HCT116 (cell line): ENCODE measurements at regions not wholly inside any gene's neighbourhood (a gene's known extent, or its start where the extent isn't known, plus 50 kb on each side); places are given as distances from the start of the nearest gene placed in this dataset.

ENCODE experiments used
- ATAC-seq: fragments of 200-7000 bp; cut with Tn5 transposase; 2 replicates; pipeline ENCODE4 v1.9.1; 2020; ENCODE audit warnings: mild to moderate bottlenecking, moderate library complexity
- BruUV-seq: library from RNA; stranded (reverse); fragments of 400-500 nt; replicated peaks from 2 replicates; lab custom pipeline; 2021; lab: Mats Ljungman, UMichigan
- CTCF ChIA-PET: fragments of 300-600 bp; sonication (Branson Sonifier 250); formaldehyde crosslinking; loops from one replicate; lab custom pipeline; 2021; ENCODE audit warnings: antibody characterized with exemption; lab: Charles Lee
- POLR2A ChIA-PET: fragments of 300-600, 350-600 bp; sonication (Branson Sonifier 250); formaldehyde crosslinking; loops from one replicate; lab custom pipeline; 2021; ENCODE audit warnings: antibody characterized with exemption; lab: Charles Lee
- RAD21 ChIA-PET, 2 experiments: fragments of 300-600 bp; sonication (Branson Sonifier 250); formaldehyde crosslinking; loops; one replicate each; lab custom pipeline; 2023; ENCODE audit warnings: low total read pairs in 2 of 2; ENCODE audit not compliant: uncharacterized antibody in 2 of 2, unreplicated experiment in 2 of 2, low non-redundant PET in 1 of 2; lab: Charles Lee
- DNase-seq: peaks from one replicate; pipeline ENCODE4 v3.0.0-alpha.2; 2010; ENCODE audit warnings: low read depth, low spot score
- H2AFZ ChIP-seq: fragments of 200-600 bp; shearing (Covaris generic), sonication (generic); 2 replicates; pipeline ENCODE4 v1.6.1; 2017; ENCODE audit warnings: low read depth, mixed run types, mixed read lengths, antibody characterized with exemption, low read length; ENCODE audit not compliant: poor library complexity, severe bottlenecking
- H3K27ac ChIP-seq: 2 replicates; pipeline ENCODE4 v1.5.1; 2012; ENCODE audit warnings: low read depth, low read length
- H3K27me3 ChIP-seq: fragments of 200-600 bp; sonication (generic); 2 replicates; pipeline ENCODE4 v1.6.1; 2016; ENCODE audit warnings: mixed run types, low read length, mixed read lengths; ENCODE audit not compliant: insufficient read depth
- H3K36me3 ChIP-seq, 2 experiments: fragments of 200-500 bp in 1 of 2; fragments of 200-600 bp in 1 of 2; sonication (Bioruptor generic) in 1 of 2; sonication (generic) in 1 of 2; 2 replicates each; pipeline versions ENCODE4 v1.5.1 to v1.6.1; 2014 to 2016; ENCODE audit warnings: low read length in 2 of 2, inconsistent platforms in 1 of 2, mixed read lengths in 1 of 2, mixed run types in 1 of 2; ENCODE audit not compliant: insufficient read depth in 2 of 2, control insufficient read depth in 1 of 2
- H3K4me1 ChIP-seq, 2 experiments: fragments of 200-600 bp in 1 of 2; sonication (generic) in 1 of 2; 2 replicates each; pipeline versions ENCODE4 v1.5.1 to v1.6.1; 2012 to 2017; ENCODE audit warnings: low read length in 2 of 2, inconsistent platforms in 1 of 2, mild to moderate bottlenecking in 1 of 2, mixed read lengths in 1 of 2, mixed run types in 1 of 2, moderate library complexity in 1 of 2; ENCODE audit not compliant: insufficient read depth in 2 of 2, control insufficient read depth in 1 of 2
- H3K4me2 ChIP-seq: fragments of 200-600 bp; sonication (generic); 2 replicates; pipeline ENCODE4 v1.6.1; 2017; ENCODE audit warnings: mixed run types, low read length, mixed read lengths
- H3K4me3 ChIP-seq, 2 experiments: fragments of 200-600 bp in 1 of 2; sonication (generic) in 1 of 2; replicated peaks in 1 of 2; 2 replicates each; pipeline ENCODE4 v1.5.1; 2011 to 2016; ENCODE audit warnings: low read length in 2 of 2, control low read depth in 1 of 2, low read depth in 1 of 2, mild to moderate bottlenecking in 1 of 2, mixed read lengths in 1 of 2, mixed run types in 1 of 2
- H3K79me2 ChIP-seq: fragments of 200-600 bp; sonication (generic); 2 replicates; pipeline ENCODE4 v1.6.1; 2017; ENCODE audit warnings: mild to moderate bottlenecking, mixed run types, low read length, moderate library complexity, mixed read lengths; ENCODE audit not compliant: insufficient read depth
- H3K9ac ChIP-seq: fragments of 200-600 bp; sonication (generic); 2 replicates; pipeline ENCODE4 v1.6.1; 2016; ENCODE audit warnings: low read length, mixed read lengths
- H3K9me2 ChIP-seq: fragments of 200-600 bp; sonication (generic), shearing (Covaris generic); 2 replicates; pipeline ENCODE4 v1.6.1; 2017; ENCODE audit warnings: mixed run types, mild to moderate bottlenecking, moderate library complexity; ENCODE audit not compliant: insufficient read depth
- H3K9me3 ChIP-seq, 2 experiments: fragments of 200-500 bp in 1 of 2; fragments of 200-600 bp in 1 of 2; sonication (Bioruptor generic) in 1 of 2; sonication (generic) in 1 of 2; 2 replicates each; pipeline ENCODE4 v1.6.1; 2014 to 2017; ENCODE audit warnings: low read length in 2 of 2, mixed read lengths in 2 of 2, inconsistent platforms in 1 of 2, low read depth in 1 of 2, mild to moderate bottlenecking in 1 of 2, mixed run types in 1 of 2, moderate library complexity in 1 of 2; ENCODE audit not compliant: control insufficient read depth in 1 of 2, insufficient read depth in 1 of 2
- H4K20me1 ChIP-seq: fragments of 200-600 bp; sonication (generic), shearing (Covaris generic); 2 replicates; pipeline ENCODE4 v1.6.1; 2017; ENCODE audit warnings: mixed run types, mild to moderate bottlenecking, moderate library complexity; ENCODE audit not compliant: insufficient read depth
- ATF3 ChIP-seq: IDR thresholded peaks from 2 replicates; pipeline ENCODE4 v1.6.1; 2012
- CBX3 ChIP-seq: IDR thresholded peaks from 2 replicates; pipeline ENCODE4 v1.6.1; 2012; ENCODE audit warnings: low read depth
- CTCF ChIP-seq, 3 experiments: fragments of 200-600 bp in 1 of 3; sonication (generic) in 1 of 3; IDR thresholded peaks in 2 of 3; conservative IDR thresholded peaks in 1 of 3; 2 replicates each; pipeline ENCODE4 v1.5.1; 2012 to 2017; ENCODE audit warnings: low read depth in 2 of 3, low read length in 2 of 3, antibody characterized with exemption in 1 of 3, borderline replicate concordance in 1 of 3, control low read depth in 1 of 3, mild to moderate bottlenecking in 1 of 3, mixed read lengths in 1 of 3, mixed run types in 1 of 3, moderate library complexity in 1 of 3; ENCODE audit not compliant: insufficient read depth in 1 of 3
- EGR1 ChIP-seq: IDR thresholded peaks from 2 replicates; pipeline ENCODE4 v1.6.1; 2012; ENCODE audit warnings: low read depth
- ELF1 ChIP-seq: IDR thresholded peaks from 2 replicates; pipeline ENCODE4 v1.6.1; 2012; ENCODE audit warnings: low read depth, borderline replicate concordance
- EZH2 ChIP-seq: fragments of 200-600 bp; sonication (generic); IDR thresholded peaks from 2 replicates; pipeline ENCODE4 v1.6.1; 2017; ENCODE audit warnings: antibody characterized with exemption, mixed run types
- EZH2phosphoT487 ChIP-seq: fragments of 200-600 bp; IDR thresholded peaks from 2 replicates; pipeline ENCODE4 v1.6.1; 2018; ENCODE audit warnings: antibody characterized with exemption, borderline replicate concordance
- FOSL1 ChIP-seq: IDR thresholded peaks from 2 replicates; pipeline ENCODE4 v1.6.1; 2012; ENCODE audit warnings: low read depth
- JUND ChIP-seq: IDR thresholded peaks from 2 replicates; pipeline ENCODE4 v1.6.1; 2012
- MAX ChIP-seq: IDR thresholded peaks from 2 replicates; pipeline ENCODE4 v1.6.1; 2012
- POLR2A ChIP-seq: IDR thresholded peaks from 2 replicates; pipeline ENCODE4 v1.7.0; 2011; ENCODE audit warnings: borderline replicate concordance; ENCODE audit not compliant: insufficient read depth, insufficient read length; ENCODE audit errors: extremely low read depth
- RAD21 ChIP-seq: IDR thresholded peaks from 2 replicates; pipeline ENCODE4 v1.6.1; 2012; ENCODE audit warnings: low read depth, mild to moderate bottlenecking
- REST ChIP-seq: IDR thresholded peaks from 2 replicates; pipeline ENCODE4 v1.6.1; 2012; ENCODE audit warnings: low read depth
- TCF7L2 ChIP-seq: IDR thresholded peaks from 2 replicates; pipeline ENCODE4 v1.7.0; 2011; ENCODE audit warnings: borderline replicate concordance, inconsistent platforms; ENCODE audit not compliant: insufficient read depth, insufficient read length; ENCODE audit errors: extremely low read depth
- ZBTB33 ChIP-seq: IDR thresholded peaks from 2 replicates; pipeline ENCODE4 v1.6.1; 2011; ENCODE audit warnings: mild to moderate bottlenecking, low read length, moderate library complexity; ENCODE audit not compliant: insufficient replicate concordance; ENCODE audit errors: extremely low read depth
- ZFX ChIP-seq: fragments of 450-650 bp; IDR thresholded peaks from 2 replicates; pipeline ENCODE4 v1.6.1; 2017
- ZNF274 ChIP-seq: fragments of 200-500 bp; sonication (Bioruptor generic); IDR thresholded peaks from 2 replicates; pipeline ENCODE4 v1.6.1; 2014; ENCODE audit warnings: mild to moderate bottlenecking, low read depth, low read length, inconsistent platforms
- intact Hi-C: fragments of 100-400 bp; cut with micrococcal nuclease; formaldehyde crosslinking; loops from 2 replicates; pipeline ENCODE4 v1.10.0; 2022

- no peak overlapping the region for H3K27ac ChIP-seq
- ChIA-PET POLR2A (no interaction called here), CTCF (no interaction called here)
- no peaks in the 10 kb centered on the region for H3K36me3 ChIP-seq
- peaks cover 19 to 28% of the 10 kb centered on the region in 2 experiments; a peak in 2 of 4 replicates for H3K9me3 ChIP-seq
- no peaks in the 10 kb centered on the region for H3K27me3 ChIP-seq
- no peaks in the 10 kb centered on the region for H3K9me2 ChIP-seq
- no peak overlapping the region for H3K4me3 ChIP-seq
- intact Hi-C loops: no loop called here
- H4K20me1 ChIP-seq: no peaks in the 10 kb centered on the region
- no peak overlapping the region for H2AFZ ChIP-seq
- no peak overlapping the region for H3K4me2 ChIP-seq
- H3K79me2 ChIP-seq: no peaks in the 10 kb centered on the region
- H3K9ac ChIP-seq: no peak overlapping the region
- TF ChIP-seq ZBTB33: no peak
- no peak for TF ChIP-seq JUND
- no peak for TF ChIP-seq EGR1
- no peak for TF ChIP-seq EZH2
- no peak for TF ChIP-seq ZNF274
- TF ChIP-seq ZFX: no peak
- TF ChIP-seq CBX3: no peak
- TF ChIP-seq CTCF (IDR thresholded peaks at IDR 0.05 in 2 of 3, conservative IDR thresholded peaks at IDR 0.05 in 1 of 3; ENCODE audit: borderline replicate concordance in 1 of 3, insufficient read depth in 1 of 3, low read depth in 2 of 3, low read length in 2 of 3): no peak
- no peak for TF ChIP-seq TCF7L2
- no peak for TF ChIP-seq MAX
- TF ChIP-seq FOSL1: no peak
- no peak for TF ChIP-seq ATF3
- no peak for TF ChIP-seq EZH2phosphoT487
- no peak for TF ChIP-seq ELF1
- no peak for TF ChIP-seq POLR2A
- no peak for TF ChIP-seq REST
- TF ChIP-seq RAD21: no peak
- TF ChIP-seq, all 23 proteins: peak for 0
- DNase-seq (no peak), ATAC-seq (no peak)
- no peaks in the 10 kb centered on the region for H3K4me1 ChIP-seq
- RAD21 ChIA-PET: no interaction called here
- no TSS peak for BruUV-seq
These were observed 791.6 kb downstream of the GALR1 start for GRCh38 chr18:78041218-78041617.
